Right forelimb (tissue), 1 donor: ENCODE measurements at regions not wholly inside any gene's neighbourhood (a gene's known extent, or its start where the extent isn't known, plus 50 kb on each side); places are given as distances from the start of the nearest gene placed in this dataset.

Experiments
- DNase-seq: peaks from one replicate; pipeline ENCODE4 v3.0.0-alpha.2; 2018

DNA sequence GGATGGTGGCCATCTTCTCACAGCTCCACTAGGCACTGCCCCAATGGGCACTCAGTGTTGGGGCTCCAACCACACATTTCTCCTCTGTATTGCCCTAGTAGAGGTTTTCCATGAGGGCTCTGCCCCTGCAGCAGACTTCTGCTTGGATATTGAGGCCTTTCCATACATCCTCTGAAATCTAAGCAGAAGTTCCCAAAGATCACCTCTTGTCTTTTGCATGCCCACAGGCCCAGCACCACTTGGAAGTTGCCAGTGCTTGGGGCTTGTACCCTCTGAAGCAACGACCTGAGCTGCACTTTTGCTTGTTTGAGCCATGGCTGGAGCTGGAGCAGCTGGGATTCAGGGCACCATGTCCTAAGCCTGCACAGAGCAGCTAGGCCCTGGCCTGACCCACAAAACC, 189.1 kb upstream of the EYS start:
- no peak for DNase-seq

DNA sequence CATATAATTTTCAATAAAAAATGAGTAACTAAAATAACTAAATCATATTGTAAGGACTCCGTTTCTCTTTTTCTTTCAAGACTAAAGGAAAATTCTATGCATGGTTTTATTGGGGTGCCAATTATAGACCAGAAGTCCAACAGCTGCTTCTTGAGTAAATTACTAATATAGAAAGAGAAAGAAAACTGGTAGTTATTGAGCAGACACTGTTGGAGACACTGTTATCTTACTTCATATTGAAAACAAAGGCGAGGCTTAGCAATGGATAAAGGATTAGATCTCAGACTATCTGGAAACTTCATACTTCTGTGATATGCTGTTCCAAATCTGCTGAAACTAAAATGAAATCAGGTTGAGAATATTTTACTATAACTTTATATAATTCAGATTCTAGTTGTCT, 169.6 kb upstream of the EYS start:
- DNase-seq = no peak

DNA sequence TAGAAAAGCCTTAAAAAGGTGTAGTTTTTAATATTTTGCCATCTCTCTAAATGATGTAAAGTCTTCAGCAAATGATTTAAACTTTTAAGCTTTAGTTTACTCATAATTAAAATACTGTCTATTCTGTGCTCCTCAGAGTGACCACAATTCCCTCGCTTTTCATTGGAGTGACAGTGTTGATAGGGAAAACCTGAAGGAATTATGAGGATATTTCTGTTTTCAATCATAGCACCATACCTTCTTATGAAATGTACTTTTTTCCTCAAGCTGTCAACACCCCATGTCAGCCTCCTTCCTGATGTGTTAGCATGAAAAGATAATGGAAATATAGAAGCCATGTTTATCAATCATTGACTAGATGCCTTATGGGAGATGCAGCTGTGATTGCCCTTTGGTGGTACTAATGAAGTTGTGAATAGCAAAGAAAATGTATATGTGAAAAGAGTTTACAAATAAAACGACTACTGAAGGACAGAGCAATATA, 145.4 kb upstream of the EYS start:
- DNase-seq = no peak

DNA sequence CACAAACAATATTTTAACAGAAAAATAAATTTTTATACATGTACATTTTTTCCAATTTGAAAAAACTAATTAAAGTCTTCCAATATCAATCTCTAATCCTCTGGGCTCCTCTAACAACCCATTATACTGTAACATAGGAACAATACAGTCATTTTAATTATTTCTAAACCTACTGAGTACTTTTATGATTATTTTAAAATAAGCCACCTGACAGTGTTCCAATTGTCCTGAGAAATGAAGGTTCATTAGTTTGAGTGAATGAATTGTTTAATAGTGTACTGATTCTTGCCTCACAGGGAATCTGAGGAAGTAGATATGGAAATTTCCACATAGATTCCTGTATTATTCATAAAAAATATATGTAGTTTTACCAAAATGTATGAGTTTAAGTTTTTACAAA, 123.1 kb upstream of the EYS start:
- no peak for DNase-seq

DNA sequence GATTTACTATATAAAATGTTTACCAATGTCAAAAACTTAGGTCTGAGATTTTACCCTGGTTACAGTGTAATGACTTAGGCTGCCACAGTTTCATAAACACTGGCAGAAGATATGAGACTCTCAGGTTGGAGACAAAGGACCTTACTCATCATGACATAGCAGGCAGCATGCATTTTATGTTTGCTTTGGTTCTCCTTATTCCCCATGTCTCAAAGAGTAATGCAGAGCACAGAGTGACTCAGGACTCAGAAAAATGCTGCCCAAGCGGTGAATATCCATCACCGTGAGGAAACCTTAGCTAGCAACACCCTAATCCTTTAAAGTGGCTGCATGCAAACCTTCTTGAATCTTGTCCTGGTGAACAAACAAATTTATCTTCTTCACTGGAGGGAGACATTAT, 112.1 kb upstream of the EYS start:
- no peak for DNase-seq

DNA sequence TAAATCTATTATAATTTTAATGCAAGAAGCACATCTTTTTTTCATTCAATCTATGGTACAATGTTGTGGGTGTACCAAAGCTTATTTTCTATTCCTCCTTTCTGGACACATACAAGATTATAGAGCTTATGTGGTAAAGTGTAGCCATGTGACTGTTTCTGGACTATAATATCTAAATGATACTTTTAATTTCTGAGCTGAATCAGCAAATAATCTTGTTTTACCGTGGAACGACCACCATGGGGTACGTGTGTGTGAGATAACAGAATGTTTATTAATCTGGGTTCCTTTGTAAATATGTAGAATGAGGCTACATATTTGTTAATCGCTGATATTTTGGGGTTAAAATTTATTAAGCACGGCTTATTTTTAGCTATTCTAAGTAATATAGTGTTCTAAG, 111.5 kb upstream of the EYS start:
- DNase-seq = no peak

DNA sequence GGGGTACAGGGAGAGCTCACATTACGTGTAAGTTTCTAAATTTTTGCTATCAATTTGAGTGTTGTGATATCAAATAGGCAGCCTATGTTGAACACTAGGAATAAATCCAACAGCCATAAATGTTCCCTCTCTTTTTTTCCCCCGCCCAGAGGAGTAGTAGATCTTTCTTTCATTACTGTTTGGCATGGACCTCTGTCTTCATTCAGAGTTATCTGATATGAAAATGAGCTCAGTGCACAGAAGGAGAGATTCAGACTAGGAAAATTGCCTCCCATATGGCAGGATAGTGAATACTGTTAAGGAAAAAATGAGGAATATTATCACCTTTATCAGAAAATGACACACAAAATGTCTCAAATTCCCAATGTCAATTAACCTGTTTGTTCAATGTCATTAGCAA, 110.0 kb upstream of the EYS start:
- DNase-seq = no peak

DNA sequence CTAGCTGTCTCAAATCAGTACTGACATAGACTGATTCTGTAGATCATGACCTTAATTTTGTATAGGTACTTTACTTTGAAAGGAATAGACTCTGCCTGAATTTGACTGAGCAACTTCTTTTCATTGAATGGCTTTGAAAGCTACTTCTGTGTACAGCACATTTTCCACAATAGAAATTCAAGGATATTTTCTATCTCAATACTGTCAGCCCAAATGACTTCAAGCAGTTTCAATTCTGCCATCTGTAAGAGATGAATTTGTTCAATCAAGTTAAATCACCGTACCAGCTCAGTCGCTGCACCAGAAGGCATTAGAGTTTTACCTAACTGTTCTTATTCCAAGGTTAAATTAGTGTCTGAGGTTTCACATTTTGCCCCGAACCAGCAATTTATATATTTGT, 107.0 kb upstream of the EYS start:
- DNase-seq = no peak

DNA sequence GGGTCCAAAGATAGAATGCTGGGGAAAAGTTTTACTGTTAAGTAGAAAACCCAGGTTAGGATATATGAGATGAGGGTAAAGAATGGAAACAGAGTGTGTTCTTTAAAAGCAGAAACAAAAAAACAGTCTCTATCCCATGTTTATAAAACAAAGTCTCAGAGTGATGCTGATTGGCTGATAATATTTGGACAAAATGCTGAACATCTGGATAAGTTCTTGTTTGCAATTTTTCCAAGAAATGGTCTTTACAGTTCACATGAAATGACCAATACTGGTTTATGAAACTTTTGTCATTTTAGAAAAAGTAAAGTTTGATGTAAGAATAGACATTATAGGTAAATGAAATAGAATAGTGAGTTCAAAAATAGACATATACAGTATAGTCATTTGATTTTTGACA, 96.2 kb upstream of the EYS start:
- no peak for DNase-seq

DNA sequence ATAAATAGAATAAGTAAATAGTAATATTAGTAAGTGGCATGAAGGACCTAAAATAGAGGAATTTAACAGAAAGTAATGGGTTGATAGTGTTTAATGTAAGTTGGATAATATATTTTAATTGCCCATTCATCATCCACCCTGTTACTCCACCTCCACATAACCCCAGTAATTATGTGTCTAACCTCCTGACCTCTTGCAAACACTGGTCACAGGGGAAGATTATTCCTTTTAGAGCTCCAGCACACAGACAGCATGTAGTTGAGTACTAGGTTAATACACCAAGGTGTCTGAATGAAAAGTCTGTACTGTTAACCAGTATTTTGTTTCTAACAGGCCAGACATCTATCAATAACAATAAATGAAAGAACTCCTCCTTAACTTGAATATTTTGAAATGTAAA, 92.4 kb upstream of the EYS start:
- no peak for DNase-seq

DNA sequence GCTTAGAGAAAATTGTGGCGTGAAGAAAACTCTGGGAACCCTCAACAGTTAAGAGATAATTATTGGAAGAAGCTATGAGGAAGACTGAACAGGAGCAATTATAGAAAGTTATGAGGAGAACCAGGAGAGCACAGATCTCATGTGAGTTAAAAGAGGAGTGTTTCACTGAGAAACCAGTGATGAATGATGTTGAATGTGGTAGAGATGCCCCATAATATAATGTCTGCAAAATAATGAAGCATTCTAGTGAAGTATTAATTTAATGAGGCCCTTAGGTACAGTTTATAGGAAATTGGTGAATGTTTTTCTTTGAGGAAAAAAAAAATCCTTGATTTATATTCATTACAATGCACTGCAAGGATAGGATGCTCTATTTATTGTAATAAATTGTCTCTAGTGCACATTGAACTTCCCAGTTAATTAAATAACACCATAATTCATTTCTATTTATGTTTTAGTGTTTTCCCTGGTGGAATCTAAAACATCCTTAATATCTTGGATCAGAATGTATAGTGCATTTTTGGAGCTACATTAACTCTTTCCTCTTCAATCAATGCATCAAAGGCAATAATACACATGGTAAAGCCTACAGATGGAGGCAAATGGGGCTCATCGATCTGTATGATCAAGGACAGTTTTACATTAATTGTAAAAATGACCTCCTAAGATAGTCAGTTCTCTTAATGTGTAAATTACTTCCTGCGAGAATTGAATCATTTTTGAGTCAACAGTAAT, 91.4 kb upstream of the EYS start:
- no peak for DNase-seq

DNA sequence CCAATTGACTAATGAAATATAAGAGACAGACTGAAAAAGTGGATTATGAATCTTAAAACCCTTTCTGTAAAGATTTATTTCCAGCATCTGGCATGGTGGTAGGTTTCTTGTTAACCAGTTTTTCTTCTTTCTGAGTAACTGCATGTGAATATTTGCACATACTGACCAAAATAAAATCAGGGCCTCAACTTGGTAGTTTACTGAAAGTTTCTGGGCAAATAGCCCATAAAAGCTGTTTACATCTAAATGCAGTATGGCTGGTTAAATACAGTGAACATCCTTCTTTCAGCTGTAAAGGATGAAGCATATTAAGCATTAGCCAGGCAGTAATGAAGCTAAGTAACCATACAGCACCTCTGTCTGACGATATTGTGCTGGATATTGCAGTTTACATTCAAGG, 83.6 kb upstream of the EYS start:
- no peak for DNase-seq

DNA sequence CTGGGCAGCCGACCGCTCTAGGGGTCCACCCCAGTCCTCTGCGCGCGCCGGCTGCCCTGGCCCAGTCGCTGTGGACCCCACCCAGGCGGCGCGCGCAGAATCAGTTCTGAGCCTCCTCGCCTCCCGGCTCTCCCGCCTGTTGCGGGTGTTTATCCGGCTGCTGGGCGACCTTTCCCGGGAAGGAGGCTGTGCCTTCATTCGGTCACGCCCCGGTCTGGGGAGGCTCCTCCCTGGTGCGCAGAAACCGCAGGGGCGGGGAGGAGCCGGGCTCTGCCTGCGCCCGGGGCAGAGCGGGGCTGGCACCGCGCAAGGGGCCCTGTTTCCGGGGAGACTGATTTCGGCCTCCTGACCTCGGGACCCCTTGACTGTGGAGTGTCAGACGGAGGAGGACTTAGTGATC, 80.8 kb upstream of the EYS start:
- no peak for DNase-seq

DNA sequence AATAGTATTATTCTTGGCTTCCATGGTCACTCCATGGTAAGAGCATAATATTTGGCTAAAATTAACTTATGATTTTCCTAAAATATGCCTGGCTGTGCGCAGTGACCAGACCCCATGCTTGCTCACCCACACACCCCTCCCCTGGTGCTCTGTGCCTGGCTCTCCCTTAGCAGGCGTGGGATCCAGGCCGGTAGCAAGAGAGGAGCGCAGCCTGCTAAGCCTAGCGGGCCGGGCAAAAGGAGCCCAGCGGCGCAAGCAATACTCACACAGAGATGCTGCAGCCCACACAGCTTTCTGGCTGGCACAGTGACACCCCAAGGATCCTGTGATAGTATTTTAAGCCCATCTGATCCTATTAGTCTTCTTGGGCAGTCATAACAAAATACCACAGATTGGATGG, 79.8 kb upstream of the EYS start:
- no peak for DNase-seq

DNA sequence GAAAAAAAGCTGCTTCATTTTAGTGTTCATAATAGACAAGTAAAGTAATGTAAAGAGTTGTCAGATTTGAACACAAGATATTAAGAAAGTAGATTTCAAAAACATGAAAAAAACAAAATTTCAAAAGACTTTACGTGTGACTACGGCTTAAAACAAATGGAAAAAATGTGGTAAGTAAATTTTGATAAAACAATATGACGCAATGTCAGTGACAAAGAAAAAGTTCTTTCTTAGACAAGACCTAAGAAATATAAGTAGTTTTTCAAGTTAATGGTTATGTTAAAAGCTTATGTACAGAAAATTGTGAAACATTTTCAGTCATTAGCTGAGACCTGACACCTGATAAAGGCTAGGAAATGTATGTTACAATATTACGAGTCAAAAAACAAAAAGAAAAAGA, 73.7 kb upstream of the EYS start:
- DNase-seq = no peak

DNA sequence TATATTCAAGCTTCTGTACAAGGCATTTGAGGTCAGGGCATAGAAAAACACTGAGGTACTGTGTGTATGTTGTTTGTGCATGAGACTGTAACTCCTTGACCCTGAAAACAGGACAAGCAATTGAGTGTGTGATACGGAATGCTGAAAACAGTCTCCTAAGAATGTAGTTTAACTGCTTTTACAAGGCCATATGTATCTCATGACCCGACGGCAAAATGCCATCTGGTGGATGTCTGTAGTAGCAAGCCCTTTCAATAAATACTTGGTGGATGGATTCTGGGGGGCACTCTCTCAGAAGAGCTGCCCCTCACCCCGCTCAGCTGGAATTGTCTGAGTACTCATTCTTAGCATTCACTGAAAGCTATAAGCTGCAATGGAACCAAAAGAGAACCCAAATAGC, 69.3 kb upstream of the EYS start:
- DNase-seq = no peak

DNA sequence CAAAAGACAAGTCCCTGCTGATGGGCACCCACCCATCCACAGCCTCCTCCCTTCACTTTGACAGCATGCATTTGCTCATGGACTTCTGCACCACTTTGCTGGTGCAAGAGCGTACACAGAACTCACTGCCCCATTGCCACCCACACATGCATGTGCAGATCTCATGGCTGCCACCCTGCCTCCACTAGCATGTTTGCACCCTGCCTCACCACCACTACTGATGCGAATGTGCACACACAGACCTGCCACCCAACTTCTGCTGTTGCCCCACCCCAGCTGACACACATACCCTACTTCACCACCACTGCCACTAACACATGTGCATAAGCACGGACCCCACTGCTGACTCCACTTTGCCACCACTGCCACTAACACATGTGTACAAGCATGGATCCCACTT, 64.9 kb upstream of the EYS start:
- no peak for DNase-seq

DNA sequence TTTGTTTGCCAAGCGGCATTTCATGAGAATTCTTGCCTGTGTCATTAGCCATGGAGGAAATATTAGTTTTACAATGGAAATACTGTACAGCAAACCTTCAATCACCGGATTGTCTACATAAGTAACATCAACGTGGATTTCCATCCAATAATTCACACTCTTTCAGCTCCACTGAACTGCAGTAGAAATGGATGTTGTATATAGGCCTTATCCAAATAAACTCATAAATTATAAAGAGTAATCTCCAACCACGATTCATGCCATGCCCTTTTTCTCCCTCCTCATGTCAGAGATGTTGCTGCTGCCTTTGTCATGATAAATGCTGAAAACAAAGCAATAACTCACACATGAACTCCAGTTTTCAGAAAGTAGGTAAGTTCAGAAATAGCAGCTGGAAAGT, 54.9 kb upstream of the EYS start:
- no peak for DNase-seq

DNA sequence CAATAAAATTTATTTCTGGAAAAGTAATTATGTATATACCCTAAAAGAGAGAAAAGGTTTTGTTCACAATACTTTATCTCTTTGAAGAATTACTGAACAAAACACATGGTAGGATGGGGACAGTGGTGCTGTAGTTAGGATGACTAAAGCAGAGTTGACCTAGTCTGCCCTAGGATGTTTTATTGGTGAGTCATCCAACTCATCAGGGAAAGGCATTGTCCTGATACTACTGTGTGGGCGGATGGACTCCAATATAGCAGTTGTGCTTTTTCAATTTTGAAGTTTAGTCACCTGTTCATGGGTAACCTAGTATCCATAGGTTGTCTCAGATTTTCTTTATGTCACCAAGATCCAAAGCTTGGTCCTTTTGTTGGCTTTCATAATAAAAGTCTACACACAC, 53.3 kb upstream of the EYS start:
- DNase-seq = no peak
